Skin epidermis (tissue), 12 donors: ENCODE measurements at regions not wholly inside any gene's neighbourhood (a gene's known extent, or its start where the extent isn't known, plus 50 kb on each side); places are given as distances from the start of the nearest gene placed in this dataset.
"Not testable (repeated sequence)": the region's sequence is repeated elsewhere in the genome, so short reads cannot be mapped to it uniquely, and the experiment has no call there.

ENCODE experiments used
- H3K27ac ChIP-seq, 21 experiments: fragments of 200-600 bp; sonication (generic) in 11 of 21; one replicate each; pipeline ENCODE4 v1.5.0; 2020; ENCODE audit warnings: mild to moderate bottlenecking in 3 of 21, inconsistent platforms in 2 of 21, moderate library complexity in 2 of 21
- H3K4me3 ChIP-seq, 7 experiments: fragments of 200-600 bp; sonication (generic) in 2 of 7; one replicate each; pipeline ENCODE4 v1.5.0; 2020; ENCODE audit warnings: inconsistent platforms in 2 of 7, mild to moderate bottlenecking in 2 of 7, moderate library complexity in 1 of 7

- no peak overlapping the region for H3K4me3 ChIP-seq
These were observed 58.6 kb upstream of the ZFHX3 start for GRCh38 chr16:73106329-73107034.

DNA sequence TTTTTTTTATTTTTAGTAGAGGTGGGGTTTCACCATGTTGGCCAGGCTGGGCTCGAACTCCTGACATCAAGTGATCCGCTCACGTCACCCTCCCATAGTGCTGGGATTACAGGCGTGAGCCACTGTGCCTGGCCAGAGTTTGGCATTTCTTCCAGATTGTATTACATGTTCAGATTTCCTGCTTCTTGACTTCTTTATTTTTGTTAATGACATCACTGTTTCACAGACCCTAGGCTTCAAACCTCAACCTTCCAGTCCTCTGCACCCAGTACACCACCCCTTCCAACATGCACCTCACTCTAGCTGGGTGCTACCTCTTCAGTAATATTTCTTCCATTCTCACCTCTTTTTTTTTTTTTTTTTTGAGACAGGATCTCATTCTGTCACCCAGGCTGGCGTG is 53.6 kb upstream of the ZFHX3 start:
- H3K4me3 ChIP-seq, result no peak overlapping the region
- no peak overlapping the region for H3K27ac ChIP-seq

More at GRCh38 chr16:73106329-73107034, 58.6 kb upstream of the ZFHX3 start:
- H3K27ac ChIP-seq, result no peak overlapping the region

GRCh38 chr16:73099601-73100000 is 51.7 kb upstream of the ZFHX3 start:
- H3K27ac ChIP-seq, H3K4me3 ChIP-seq: not testable (repeated sequence)
